CD14-positive monocyte (primary cell): ENCODE measurements at regions not wholly inside any gene's neighbourhood (a gene's known extent, or its start where the extent isn't known, plus 50 kb on each side); places are given as distances from the start of the nearest gene placed in this dataset.

Experiments
- DNase-seq, 3 donors: peaks; one replicate each; pipeline ENCODE4 v3.0.0-alpha.2; 2011 to 2022
- H2AFZ ChIP-seq: 2 replicates; pipeline ENCODE4 v1.6.0; 2012; ENCODE audit warnings: mild to moderate bottlenecking, low read depth, low read length, inconsistent platforms; ENCODE audit not compliant: insufficient read depth, poor library complexity, severe bottlenecking
- H3K27ac ChIP-seq, 2 donors: 1 replicate in 1 of 2; 2 replicates in 1 of 2; pipeline ENCODE4 v1.5.1; 2012 to 2013; ENCODE audit warnings: low read length in 2 of 2, control low read depth in 1 of 2, inconsistent platforms in 1 of 2, low read depth in 1 of 2, mild to moderate bottlenecking in 1 of 2
- H3K27me3 ChIP-seq, 2 donors: one replicate each; pipeline versions ENCODE4 v1.6.0 to v1.6.1; 2011 to 2013; ENCODE audit warnings: low read length in 2 of 2; ENCODE audit not compliant: control insufficient read depth in 2 of 2, insufficient read depth in 2 of 2
- H3K36me3 ChIP-seq, 2 donors: replicated peaks in 1 of 2; 1 replicate in 1 of 2; 2 replicates in 1 of 2; pipeline versions ENCODE4 v1.5.1 to v1.6.1; 2012 to 2013; ENCODE audit warnings: low read length in 2 of 2, control low read depth in 1 of 2, inconsistent platforms in 1 of 2, mild to moderate bottlenecking in 1 of 2; ENCODE audit not compliant: insufficient read depth in 2 of 2, control insufficient read depth in 1 of 2
- H3K4me1 ChIP-seq, 2 donors: 1 replicate in 1 of 2; 2 replicates in 1 of 2; pipeline versions ENCODE4 v1.5.1 to v1.6.1; 2012 to 2013; ENCODE audit warnings: low read length in 2 of 2, control low read depth in 1 of 2, inconsistent platforms in 1 of 2, mild to moderate bottlenecking in 1 of 2, moderate library complexity in 1 of 2; ENCODE audit not compliant: insufficient read depth in 2 of 2, control insufficient read depth in 1 of 2
- H3K4me2 ChIP-seq: replicated peaks from 2 replicates; pipeline ENCODE3; 2012; ENCODE audit warnings: low read length, moderate library complexity, mild to moderate bottlenecking; ENCODE audit not compliant: poor library complexity, severe bottlenecking; ENCODE audit errors: extremely low read depth
- H3K4me3 ChIP-seq, 3 experiments: fragments of 200-600 bp in 1 of 3; sonication (generic) in 1 of 3; replicated peaks in 1 of 3; 1 replicate in 2 of 3; 2 replicates in 1 of 3; pipeline ENCODE4 v1.5.1; 2011 to 2013; ENCODE audit warnings: low read length in 3 of 3, mild to moderate bottlenecking in 3 of 3, control low read depth in 2 of 3, low read depth in 2 of 3, inconsistent platforms in 1 of 3, moderate library complexity in 1 of 3
- H3K79me2 ChIP-seq: 2 replicates; pipeline ENCODE4 v1.6.0; 2012; ENCODE audit warnings: mild to moderate bottlenecking, control low read depth, inconsistent platforms, low read length, moderate library complexity; ENCODE audit not compliant: insufficient read depth
- H3K9ac ChIP-seq: 2 replicates; pipeline ENCODE4 v1.6.0; 2017; ENCODE audit warnings: low read length, mild to moderate bottlenecking; ENCODE audit not compliant: insufficient read depth, poor library complexity, severe bottlenecking
- H3K9me3 ChIP-seq, 2 donors: replicated peaks in 1 of 2; 1 replicate in 1 of 2; 2 replicates in 1 of 2; pipeline versions ENCODE4 v1.5.1 to v1.6.1; 2012 to 2013; ENCODE audit warnings: low read length in 2 of 2, control low read depth in 1 of 2; ENCODE audit not compliant: control insufficient read depth in 1 of 2, insufficient read depth in 1 of 2
- H4K20me1 ChIP-seq: 2 replicates; pipeline ENCODE4 v1.6.0; 2012; ENCODE audit warnings: mild to moderate bottlenecking, low read length, control low read depth, moderate library complexity; ENCODE audit not compliant: insufficient read depth
- H3K27ac Mint-ChIP-seq, 7 donors: one replicate each; pipeline ENCODE4 v1.8.0; 2020; ENCODE audit warnings: mild to moderate bottlenecking in 7 of 7, mixed read lengths in 7 of 7, moderate library complexity in 6 of 7, inconsistent platforms in 2 of 7
- H3K27me3 Mint-ChIP-seq, 3 donors: one replicate each; pipeline ENCODE4 v1.8.0; 2021 to 2022; ENCODE audit warnings: low read depth in 3 of 3, mild to moderate bottlenecking in 3 of 3, mixed read lengths in 3 of 3, moderate library complexity in 3 of 3, inconsistent platforms in 1 of 3
- H3K36me3 Mint-ChIP-seq, 2 donors: one replicate each; pipeline ENCODE4 v1.8.0; 2020; ENCODE audit warnings: mixed read lengths in 2 of 2, inconsistent platforms in 1 of 2, mild to moderate bottlenecking in 1 of 2
- H3K4me1 Mint-ChIP-seq: one replicate; pipeline ENCODE4 v1.8.0; 2020; ENCODE audit warnings: mild to moderate bottlenecking, mixed read lengths
- H3K4me3 Mint-ChIP-seq, 2 donors: one replicate each; pipeline ENCODE4 v1.8.0; 2020; ENCODE audit warnings: mild to moderate bottlenecking in 2 of 2, mixed read lengths in 2 of 2, moderate library complexity in 1 of 2
- H3K9me3 Mint-ChIP-seq, 7 donors: one replicate each; pipeline ENCODE4 v1.8.0; 2020 to 2022; ENCODE audit warnings: mixed read lengths in 7 of 7, mild to moderate bottlenecking in 6 of 7, moderate library complexity in 6 of 7, inconsistent platforms in 2 of 7
- CTCF ChIP-seq: fragments of 200-600 bp; IDR thresholded peaks from one replicate; pipeline ENCODE4 v1.8.0; 2022; ENCODE audit warnings: antibody characterized with exemption, mild to moderate bottlenecking
- WGBS: methylation state at CpG from one replicate; pipeline ENCODE4 v1.1.5; 2013; ENCODE audit warnings: missing lambda C conversion rate; ENCODE audit not compliant: insufficient coverage; 5-methylcytosine and 5-hydroxymethylcytosine counted together
- intact Hi-C, 2 donors: fragments of 100-400 bp; cut with micrococcal nuclease; formaldehyde crosslinking; loops; one replicate each; pipeline versions ENCODE4 v1.15.0 to v1.15.1; 2023

- no peaks in the 10 kb centered on the region for H3K9me3 ChIP-seq
- H3K9ac ChIP-seq: no peak overlapping the region
- H3K4me3 ChIP-seq: no peak overlapping the region
- no peaks in the 10 kb centered on the region for H3K36me3 ChIP-seq
- 82% methylated on average over 5 of the region's 6 CpGs for WGBS
- H3K79me2 ChIP-seq: no peaks in the 10 kb centered on the region
- no peaks in the 10 kb centered on the region for H4K20me1 ChIP-seq
- Mint-ChIP-seq H3K36me3 (no peaks in the 10 kb centered on the region), H3K27ac (no peak overlapping the region), H3K4me1 (no peaks in the 10 kb centered on the region), H3K4me3 (no peak overlapping the region), H3K27me3 (peaks cover 13 to 28% (median 20%) of the 10 kb centered on the region in 3 donors), H3K9me3 (peaks cover 0 to 3% (median 0%) of the 10 kb centered on the region in 7 donors)
- no peak overlapping the region for H3K27ac ChIP-seq
- H3K4me2 ChIP-seq: no peak overlapping the region
- H2AFZ ChIP-seq: no peak overlapping the region
- no peak for DNase-seq
- peaks cover 0 to 13% of the 10 kb centered on the region in 2 donors for H3K27me3 ChIP-seq
- intact Hi-C loops: no loop called here
- no peak for TF ChIP-seq CTCF
- H3K4me1 ChIP-seq: peaks cover 0 to 8% of the 10 kb centered on the region in 2 donors
These were observed 71.6 kb upstream of the RNU6ATAC start for GRCh38 chr9:134236001-134236421.

DNA sequence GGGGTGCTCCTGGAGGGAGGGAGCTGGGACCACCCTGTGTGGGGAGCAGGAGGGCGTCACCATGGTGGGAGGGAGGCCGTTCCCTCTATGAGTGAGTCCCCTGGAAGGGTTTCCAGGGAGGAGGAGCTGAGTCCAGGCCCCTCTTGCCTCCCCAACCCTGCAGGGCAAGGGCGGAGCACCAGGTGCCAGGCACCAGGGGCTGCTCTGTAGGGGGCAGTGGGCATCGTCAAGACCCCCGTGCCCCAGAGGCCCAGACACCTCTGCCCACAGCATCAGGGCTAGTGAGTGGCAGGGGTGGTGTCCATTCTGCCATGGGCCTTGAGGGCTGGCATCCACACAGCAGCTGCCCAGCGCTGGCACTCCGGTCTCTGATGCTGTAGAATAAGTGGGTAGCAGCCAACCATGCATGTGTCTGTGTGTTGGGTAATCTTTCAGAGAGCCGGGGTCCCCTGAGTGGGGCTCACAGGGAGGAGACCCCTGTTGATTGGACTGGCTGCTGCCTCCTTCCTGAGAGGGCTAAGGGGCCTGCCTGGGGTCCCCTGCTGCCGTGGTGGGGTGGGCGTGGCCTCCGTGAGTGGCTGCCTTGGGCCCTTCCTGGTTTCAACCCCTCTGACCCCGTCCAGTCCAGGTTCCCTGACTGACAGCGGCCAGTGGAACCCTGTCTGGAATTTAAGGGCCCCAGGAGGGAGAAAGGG is 72.7 kb upstream of the RNU6ATAC start:
- Histone ChIP-seq H3K36me3 (no peaks in the 10 kb centered on the region), H2AFZ (no peak overlapping the region), H3K9me3 (no peaks in the 10 kb centered on the region), H3K4me2 (no peak overlapping the region), H3K79me2 (no peaks in the 10 kb centered on the region), H3K4me1 (peaks cover 0 to 8% of the 10 kb centered on the region in 2 donors), H3K27me3 (peaks cover 0 to 13% of the 10 kb centered on the region in 2 donors), H3K27ac (no peak overlapping the region), H3K9ac (no peak overlapping the region), H4K20me1 (no peaks in the 10 kb centered on the region), H3K4me3 (no peak overlapping the region)
- WGBS: 84% methylated on average over 5 of the region's 13 CpGs
- H3K36me3 Mint-ChIP-seq: no peaks in the 10 kb centered on the region
- intact Hi-C loops: no loop called here
- no peak for DNase-seq
- H3K27me3 Mint-ChIP-seq: peaks cover 21 to 29% (median 25%) of the 10 kb centered on the region in 3 donors
- peaks cover 0 to 3% (median 0%) of the 10 kb centered on the region in 7 donors for H3K9me3 Mint-ChIP-seq
- H3K27ac Mint-ChIP-seq: no peak overlapping the region
- TF ChIP-seq CTCF: no peak
- H3K4me3 Mint-ChIP-seq: no peak overlapping the region
- H3K4me1 Mint-ChIP-seq: no peaks in the 10 kb centered on the region
